Lower leg skin (tissue), 4 donors: ENCODE measurements at regions not wholly inside any gene's neighbourhood (a gene's known extent, or its start where the extent isn't known, plus 50 kb on each side); places are given as distances from the start of the nearest gene placed in this dataset.

Experiments
- DNase-seq, 2 donors: peaks; one replicate each; pipeline ENCODE4 v3.0.0-alpha.2; 2019; ENCODE audit warnings: low spot score in 2 of 2
- H3K4me3 ChIP-seq: fragments of 200-600 bp; sonication (generic); 2 replicates; pipeline ENCODE4 v1.5.1; 2017; ENCODE audit warnings: mild to moderate bottlenecking, low read depth; ENCODE audit not compliant: poor library complexity, severe bottlenecking
- CTCF ChIP-seq, 3 donors: fragments of 450-650 bp; IDR thresholded peaks; one replicate each; pipeline ENCODE4 v1.5.1; 2016; ENCODE audit warnings: antibody characterized with exemption in 3 of 3, mild to moderate bottlenecking in 3 of 3, moderate library complexity in 2 of 3
- POLR2A ChIP-seq, 2 donors: fragments of 450-650 bp; IDR thresholded peaks; one replicate each; pipeline ENCODE4 v1.6.1; 2016 to 2017; ENCODE audit warnings: antibody characterized with exemption in 2 of 2, mild to moderate bottlenecking in 1 of 2, moderate library complexity in 1 of 2
- WGBS, 2 donors: methylation state at CpG; one replicate each; pipeline ENCODE4 v1.1.5; 2018; 5-methylcytosine and 5-hydroxymethylcytosine counted together
- intact Hi-C: fragments of 100-400 bp; cut with DNase I; formaldehyde crosslinking; loops from one replicate; pipeline ENCODE4 v1.15.0; 2023; ENCODE audit warnings: low total_unique reads

GRCh38 chr1:90452491-90452890 is 264.6 kb downstream of the BARHL2 start:
- TF ChIP-seq CTCF (IDR thresholded peaks at IDR 0.05) (no peak), POLR2A (IDR thresholded peaks at IDR 0.05) (no peak)
- 85 to 97% methylated on average over 2 of the region's 2 CpGs for WGBS, 2 donors
- no peak overlapping the region for H3K4me3 ChIP-seq
- intact Hi-C loops = no loop called here
- DNase-seq = no peak

- intact Hi-C loops = no loop called here
- no peak overlapping the region for H3K4me3 ChIP-seq
- 64 to 67% methylated on average over 4 of the region's 4 CpGs for WGBS, 2 donors
- no peak for TF ChIP-seq CTCF (IDR thresholded peaks at IDR 0.05)
- TF ChIP-seq POLR2A (IDR thresholded peaks at IDR 0.05) = no peak
- DNase-seq = no peak
Measured at GRCh38 chr1:90443354-90443753, 273.7 kb downstream of the BARHL2 start.

- WGBS, 2 donors = 47 to 68% methylated on average over 3 of the region's 3 CpGs
- no peak for DNase-seq
- no peak overlapping the region for H3K4me3 ChIP-seq
- TF ChIP-seq CTCF (IDR thresholded peaks at IDR 0.05) (no peak), POLR2A (IDR thresholded peaks at IDR 0.05) (no peak)
- intact Hi-C loops = no loop called here
Measured at GRCh38 chr1:90435351-90435750, 281.8 kb downstream of the BARHL2 start.

- no peak overlapping the region for H3K4me3 ChIP-seq
- TF ChIP-seq CTCF (IDR thresholded peaks at IDR 0.05) = no peak
- TF ChIP-seq POLR2A (IDR thresholded peaks at IDR 0.05) = no peak
- intact Hi-C loops = no loop called here
- WGBS, 2 donors = 69 to 77% methylated on average over 2 of the region's 2 CpGs
- DNase-seq = no peak
Measured at GRCh38 chr1:90434460-90434859, 282.6 kb downstream of the BARHL2 start.

- intact Hi-C loops = no loop called here
- H3K4me3 ChIP-seq = no peak overlapping the region
- DNase-seq = no peak
- TF ChIP-seq CTCF (IDR thresholded peaks at IDR 0.05) = no peak
- no peak for TF ChIP-seq POLR2A (IDR thresholded peaks at IDR 0.05)
Measured at GRCh38 chr1:90417126-90417525, 300.0 kb downstream of the BARHL2 start.

- WGBS, 2 donors = 91 to 93% methylated on average over 1 of the region's 1 CpG
- no peak for DNase-seq
- intact Hi-C loops = no loop called here
Measured at GRCh38 chr1:90414201-90414600, 302.9 kb downstream of the BARHL2 start.

More at GRCh38 chr1:90414201-90414600, 302.9 kb downstream of the BARHL2 start:
- TF ChIP-seq CTCF (IDR thresholded peaks at IDR 0.05) (no peak), POLR2A (IDR thresholded peaks at IDR 0.05) (no peak)
- H3K4me3 ChIP-seq = no peak overlapping the region
